SK-N-MC (cell line): ENCODE measurements at regions not wholly inside any gene's neighbourhood (a gene's known extent, or its start where the extent isn't known, plus 50 kb on each side); places are given as distances from the start of the nearest gene placed in this dataset.
A peak's percentile ranks its signal among the peaks of the same experiment; 100 is the strongest.

Source experiments
- DNase-seq: peaks from one replicate; pipeline ENCODE4 v3.0.0-alpha.2; 2011; ENCODE audit warnings: low read depth, low spot score
- H3K27ac ChIP-seq: fragments of 200-600 bp; sonication (generic); 2 replicates; pipeline ENCODE4 v1.5.1; 2016; ENCODE audit warnings: mixed run types
- H3K36me3 ChIP-seq: fragments of 200-600 bp; sonication (generic); 2 replicates; pipeline ENCODE4 v1.6.1; 2017; ENCODE audit warnings: antibody characterized with exemption, low read length, mixed read lengths; ENCODE audit not compliant: insufficient read depth
- H3K4me3 ChIP-seq: fragments of 200-600 bp; sonication (generic); 2 replicates; pipeline ENCODE4 v1.5.1; 2016
- H3K9ac ChIP-seq: fragments of 200-600 bp; sonication (generic); 2 replicates; pipeline ENCODE4 v1.8.0; 2017; ENCODE audit warnings: mixed run types, mixed read lengths; ENCODE audit not compliant: insufficient read length
- H3K9me3 ChIP-seq: fragments of 200-600 bp; sonication (generic); 2 replicates; pipeline ENCODE4 v1.6.1; 2017; ENCODE audit warnings: low read depth, mild to moderate bottlenecking, antibody characterized with exemption, low read length, moderate library complexity, mixed read lengths
- EZH2 ChIP-seq: fragments of 200-600 bp; sonication (generic); IDR thresholded peaks from one replicate; pipeline ENCODE4 v1.6.1; 2017; ENCODE audit warnings: antibody characterized with exemption
- FOXP2 ChIP-seq: optimal IDR thresholded peaks from 2 replicates; pipeline ENCODE3; 2011; ENCODE audit warnings: mild to moderate bottlenecking, moderate library complexity; ENCODE audit not compliant: insufficient read depth; ENCODE audit errors: extremely low read length, control extremely low read depth
- POLR2AphosphoS5 ChIP-seq: IDR thresholded peaks from 2 replicates; pipeline ENCODE4 v1.6.1; 2012; ENCODE audit warnings: mild to moderate bottlenecking, low read depth, low read length, borderline replicate concordance

GRCh38 chr7:19408706-19409220, 263.5 kb upstream of the FERD3L start:
- Histone ChIP-seq H3K9ac (no peak overlapping the region), H3K27ac (no peak overlapping the region), H3K9me3 (no peaks in the 10 kb centered on the region), H3K4me3 (no peak overlapping the region), H3K36me3 (no peaks in the 10 kb centered on the region)
- DNase-seq = no peak
- TF ChIP-seq EZH2 = no peak
- TF ChIP-seq FOXP2 = no peak
- no peak for TF ChIP-seq POLR2AphosphoS5

GRCh38 chr7:19407270-19407669, 262.0 kb upstream of the FERD3L start:
- DNase-seq = no peak
- H3K9ac ChIP-seq = no peak overlapping the region
- no peaks in the 10 kb centered on the region for H3K9me3 ChIP-seq
- no peak overlapping the region for H3K27ac ChIP-seq
- no peak overlapping the region for H3K4me3 ChIP-seq
- no peaks in the 10 kb centered on the region for H3K36me3 ChIP-seq
- TF ChIP-seq FOXP2 = no peak
- TF ChIP-seq EZH2 = no peak
- no peak for TF ChIP-seq POLR2AphosphoS5

- peak overlapping the region; percentile 34; the same call in 1 of the 2 replicates for H3K4me3 ChIP-seq
- TF ChIP-seq EZH2 = no peak
- no peak for TF ChIP-seq FOXP2
- TF ChIP-seq POLR2AphosphoS5 = no peak
- H3K27ac ChIP-seq = peak overlapping the region; percentile 30; the same call in 1 of the 2 replicates
- no peaks in the 10 kb centered on the region for H3K36me3 ChIP-seq
- no peak overlapping the region for H3K9ac ChIP-seq
- no peak for DNase-seq
- no peaks in the 10 kb centered on the region for H3K9me3 ChIP-seq
These were observed 260.3 kb upstream of the FERD3L start for GRCh38 chr7:19405541-19405940.

GRCh38 chr7:19404912-19405329, 259.7 kb upstream of the FERD3L start:
- peak; percentile 10 for DNase-seq
- peak overlapping the region; percentile 30; the same call in 1 of the 2 replicates for H3K27ac ChIP-seq

GRCh38 chr7:19403691-19404090, 258.5 kb upstream of the FERD3L start:
- Histone ChIP-seq H3K9ac (no peak overlapping the region), H3K36me3 (no peaks in the 10 kb centered on the region), H3K9me3 (no peaks in the 10 kb centered on the region), H3K27ac (no peak overlapping the region), H3K4me3 (no peak overlapping the region)
- no peak for DNase-seq
- no peak for TF ChIP-seq POLR2AphosphoS5
- no peak for TF ChIP-seq FOXP2
- no peak for TF ChIP-seq EZH2

More at GRCh38 chr7:19404912-19405329, 259.7 kb upstream of the FERD3L start:
- Histone ChIP-seq H3K36me3 (no peaks in the 10 kb centered on the region), H3K4me3 (peak overlapping the region; percentile 34; the same call in 1 of the 2 replicates), H3K9ac (no peak overlapping the region), H3K9me3 (no peaks in the 10 kb centered on the region)
- no peak for TF ChIP-seq EZH2
- TF ChIP-seq POLR2AphosphoS5 = no peak
- no peak for TF ChIP-seq FOXP2

- no peaks in the 10 kb centered on the region for H3K36me3 ChIP-seq
- DNase-seq = no peak
- no peaks in the 10 kb centered on the region for H3K9me3 ChIP-seq
- H3K4me3 ChIP-seq = no peak overlapping the region
- H3K27ac ChIP-seq = no peak overlapping the region
- TF ChIP-seq FOXP2 = no peak
- no peak for TF ChIP-seq EZH2
- TF ChIP-seq POLR2AphosphoS5 = no peak
- H3K9ac ChIP-seq = no peak overlapping the region
These were observed 256.2 kb upstream of the FERD3L start for GRCh38 chr7:19401461-19401860.

GRCh38 chr7:19400758-19401254, 255.6 kb upstream of the FERD3L start:
- Histone ChIP-seq H3K4me3 (no peak overlapping the region), H3K9me3 (no peaks in the 10 kb centered on the region), H3K27ac (no peak overlapping the region), H3K9ac (no peak overlapping the region), H3K36me3 (no peaks in the 10 kb centered on the region)
- no peak for DNase-seq
- no peak for TF ChIP-seq EZH2
- no peak for TF ChIP-seq FOXP2
- no peak for TF ChIP-seq POLR2AphosphoS5

- no peak overlapping the region for H3K4me3 ChIP-seq
- no peaks in the 10 kb centered on the region for H3K9me3 ChIP-seq
- TF ChIP-seq POLR2AphosphoS5 = no peak
- TF ChIP-seq EZH2 = no peak
- TF ChIP-seq FOXP2 = no peak
- no peak overlapping the region for H3K9ac ChIP-seq
- H3K27ac ChIP-seq = no peak overlapping the region
- no peak for DNase-seq
- no peaks in the 10 kb centered on the region for H3K36me3 ChIP-seq
These were observed 252.7 kb upstream of the FERD3L start for GRCh38 chr7:19397911-19398310.

GRCh38 chr7:19392246-19392645, 247.0 kb upstream of the FERD3L start:
- Histone ChIP-seq H3K9me3 (no peaks in the 10 kb centered on the region), H3K9ac (no peak overlapping the region), H3K36me3 (no peaks in the 10 kb centered on the region), H3K27ac (no peak overlapping the region), H3K4me3 (no peak overlapping the region)
- TF ChIP-seq FOXP2 = no peak
- no peak for TF ChIP-seq POLR2AphosphoS5
- TF ChIP-seq EZH2 = no peak
- no peak for DNase-seq
